ENCODE measurements at regions not wholly inside any gene's neighbourhood (a gene's known extent, or its start where the extent isn't known, plus 50 kb on each side); places are given as distances from the start of the nearest gene placed in this dataset.

- Histone ChIP-seq H4K20me1 (ENCODE audit: insufficient read depth, low read length) (no peaks in the 10 kb centered on the region), H3K4ac (ENCODE audit: low read depth, low read length) (no peak overlapping the region), H3K23ac (ENCODE audit: low read depth, low read length) (no peak overlapping the region), H3K27me3 (ENCODE audit: control insufficient read depth, insufficient read depth, low read length) (no peaks in the 10 kb centered on the region), H2AK9ac (replicated peaks; ENCODE audit: low read depth, low read length, poor library complexity) (no peak overlapping the region), H3K14ac (replicated peaks; ENCODE audit: low read depth, low read length) (no peak overlapping the region), H2BK120ac (ENCODE audit: low read depth, low read length) (no peak overlapping the region), H3K18ac (ENCODE audit: low read depth, low read length) (no peak overlapping the region), H4K8ac (ENCODE audit: low read depth in 2 of 2, low read length in 2 of 2) (no peak overlapping the region), H3K79me1 (ENCODE audit: low read depth in 1 of 2, low read length in 2 of 2) (no peaks in the 10 kb centered on the region), H4K91ac (ENCODE audit: insufficient read depth, low read depth, low read length) (no peak overlapping the region), H3K4me3 (ENCODE audit: insufficient read depth, low read depth, low read length) (no peak overlapping the region), H2BK15ac (ENCODE audit: low read depth, low read length) (no peak overlapping the region), H2BK5ac (ENCODE audit: low read depth, low read length, poor library complexity, severe bottlenecking) (no peak overlapping the region), H2AK5ac (ENCODE audit: low read depth, low read length) (no peak overlapping the region), H3K9me3 (ENCODE audit: control insufficient read depth, insufficient read depth, low read length) (no peaks in the 10 kb centered on the region), H3K27ac (ENCODE audit: insufficient read depth, low read length) (no peak overlapping the region), H4K5ac (ENCODE audit: low read depth, low read length) (no peak overlapping the region), H3K56ac (ENCODE audit: extremely low read depth, insufficient read depth, low read length) (no peak overlapping the region), H3K4me2 (ENCODE audit: low read depth, low read length) (no peak overlapping the region), H3K9ac (ENCODE audit: low read depth, low read length) (no peak overlapping the region), H3K9me1 (ENCODE audit: insufficient read depth, low read length) (no peaks in the 10 kb centered on the region), H2AFZ (replicated peaks; ENCODE audit: low read length, poor library complexity) (no peak overlapping the region), H3K4me1 (ENCODE audit: control insufficient read depth, insufficient read depth, low read length) (no peaks in the 10 kb centered on the region), H2BK20ac (ENCODE audit: low read depth, low read length) (no peak overlapping the region), H3K36me3 (ENCODE audit: control insufficient read depth, insufficient read depth, low read length) (no peaks in the 10 kb centered on the region)
- no peak for DNase-seq
- BruUV-seq (replicated peaks): no TSS peak
- TF ChIP-seq CEBPB (IDR thresholded peaks at IDR 0.05; ENCODE audit: low read depth, low read length) (no peak), FOS (IDR thresholded peaks at IDR 0.05; ENCODE audit: low read depth, low read length) (no peak), RCOR1 (IDR thresholded peaks at IDR 0.05; ENCODE audit: insufficient replicate concordance, low read length) (no peak), NFE2L2 (IDR thresholded peaks at IDR 0.05; ENCODE audit: low read depth, low read length) (no peak)
- no peak for ATAC-seq (ENCODE audit: low read depth)
- ChIA-PET CTCF (no interaction called here), POLR2A (ENCODE audit: unreplicated experiment) (no interaction called here)
- dilution Hi-C loops (cut with HindIII; ENCODE audit: low sequenced_read_pairs, unreplicated experiment) (no loop called here), intact Hi-C loops (cut with micrococcal nuclease) (no loop called here), in situ Hi-C loops (cut with MboI; ENCODE audit: low sequenced_read_pairs) (loop anchor here (10.0 kb wide), 1 partner anchor 699 kb away; no protein-coding TSS in a partner anchor)
- no CpG with 5 or more reads among the region's 2 CpGs for WGBS, 2 experiments (ENCODE audit: extremely low coverage in 2 of 2, insufficient read length in 1 of 2)
Observed at GRCh38 chr18:60543646-60544045, 171.1 kb upstream of the MC4R start.

Measured in IMR-90 (cell line).